GM19452 (cell line): ENCODE measurements at regions not wholly inside any gene's neighbourhood (a gene's known extent, or its start where the extent isn't known, plus 50 kb on each side); places are given as distances from the start of the nearest gene placed in this dataset.

Experiments
- ATAC-seq: cut with Tn5 transposase; IDR thresholded peaks from one replicate; pipeline ENCODE4 v1.9.1; 2021; ENCODE audit not compliant: unreplicated experiment

- ATAC-seq, result no peak
Observed at GRCh38 chr6:23280437-23280836, 711.1 kb downstream of the HDGFL1 start.

DNA sequence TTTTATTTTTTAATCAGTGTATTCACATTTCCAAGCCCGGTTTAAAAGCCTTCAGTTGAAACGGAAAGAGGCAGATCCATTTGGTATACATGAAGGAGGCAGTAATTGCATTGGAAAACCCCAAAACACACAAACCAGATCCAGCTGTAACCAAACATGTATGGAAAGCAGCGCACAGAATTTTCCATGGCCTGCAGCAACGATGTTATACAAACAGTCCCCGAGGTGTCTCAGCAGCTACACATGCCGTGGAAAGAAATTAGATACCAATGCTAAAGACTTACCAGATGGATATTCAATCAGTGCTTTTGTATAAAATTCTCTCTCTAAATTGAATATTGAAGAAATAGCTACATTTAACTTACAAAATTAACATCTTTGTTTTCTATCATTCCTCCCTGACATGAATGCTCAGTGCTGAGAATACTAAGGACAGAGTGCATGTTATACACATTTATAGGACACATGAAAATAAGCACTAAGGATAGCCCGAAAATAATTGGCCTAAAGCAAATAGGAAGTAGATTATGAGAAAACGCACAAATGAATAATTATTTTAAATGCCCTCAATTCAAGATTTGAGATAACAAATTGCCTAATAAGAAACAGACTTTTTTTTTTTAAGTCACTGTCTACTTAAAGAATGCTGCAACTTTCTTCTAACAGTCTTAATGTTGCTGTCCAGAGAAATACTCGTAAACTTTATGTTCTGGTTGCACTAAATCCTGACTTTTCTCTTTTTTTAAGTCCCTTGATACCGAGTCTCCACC is 713.1 kb downstream of the HDGFL1 start:
- ATAC-seq, result no peak

DNA sequence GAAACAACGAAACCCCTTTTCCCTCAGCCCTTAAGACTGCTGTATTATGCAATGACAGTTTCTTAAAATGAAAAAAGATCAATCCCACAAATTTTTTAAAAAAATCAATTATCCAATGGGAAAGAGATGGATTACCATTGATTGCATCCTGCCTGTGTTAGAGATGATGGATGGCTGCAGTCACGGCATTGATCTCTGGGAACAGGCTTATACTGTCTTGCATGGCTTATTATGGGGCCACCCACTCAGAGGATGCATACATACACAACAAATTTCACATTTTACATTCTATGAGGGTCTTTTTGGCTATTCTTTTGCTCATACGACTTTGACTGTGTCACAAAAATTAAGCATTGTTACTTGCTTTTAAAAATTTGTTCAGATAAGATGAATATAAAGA is 724.3 kb downstream of the HDGFL1 start:
- ATAC-seq, result no peak

GRCh38 chr6:23301556-23301955 is 732.2 kb downstream of the HDGFL1 start:
- ATAC-seq, result no peak

GRCh38 chr6:23302514-23302913 is 733.1 kb downstream of the HDGFL1 start:
- ATAC-seq, result no peak

- no peak for ATAC-seq
Observed at GRCh38 chr6:23305325-23305943, 736.1 kb downstream of the HDGFL1 start.

- no peak for ATAC-seq
Observed at GRCh38 chr6:23306251-23306950, 737.0 kb downstream of the HDGFL1 start.

DNA sequence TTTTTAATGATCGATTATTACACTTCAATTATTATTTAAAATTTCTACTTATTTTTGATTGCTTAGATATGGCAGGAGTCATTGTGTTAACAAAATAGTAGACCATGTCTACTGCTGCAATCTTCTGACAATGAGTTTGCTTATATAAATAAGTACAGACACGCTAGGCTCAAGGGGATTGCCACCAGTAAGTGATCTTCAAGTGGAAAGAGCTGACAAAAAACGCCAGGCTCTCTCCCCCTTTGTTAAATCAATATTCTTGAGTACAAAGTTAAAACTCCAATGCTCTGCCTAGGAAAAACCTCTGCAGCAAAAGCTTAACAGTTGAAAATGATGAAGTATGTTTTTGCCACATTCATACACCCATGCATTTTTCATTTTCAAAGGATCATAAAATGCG is 738.1 kb downstream of the HDGFL1 start:
- no peak for ATAC-seq

DNA sequence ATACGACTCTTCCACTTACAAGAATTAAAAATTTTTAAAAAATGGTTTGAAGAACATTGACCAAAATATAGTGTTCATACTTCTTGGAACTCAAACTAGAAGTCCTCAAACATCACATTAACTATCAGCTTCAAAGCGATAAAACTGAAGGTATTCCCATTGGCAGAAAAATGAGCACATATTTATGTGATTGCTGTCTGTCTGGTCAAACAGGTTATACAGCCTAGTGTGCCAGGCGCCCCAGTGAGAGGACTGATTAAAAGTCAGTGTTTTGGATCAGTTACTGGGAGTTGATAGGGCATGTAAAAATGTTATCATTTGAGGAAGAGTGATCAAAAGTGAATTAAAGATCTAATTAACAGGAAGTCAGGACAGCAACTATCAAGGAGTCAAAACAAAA is 738.8 kb downstream of the HDGFL1 start:
- ATAC-seq, result no peak

DNA sequence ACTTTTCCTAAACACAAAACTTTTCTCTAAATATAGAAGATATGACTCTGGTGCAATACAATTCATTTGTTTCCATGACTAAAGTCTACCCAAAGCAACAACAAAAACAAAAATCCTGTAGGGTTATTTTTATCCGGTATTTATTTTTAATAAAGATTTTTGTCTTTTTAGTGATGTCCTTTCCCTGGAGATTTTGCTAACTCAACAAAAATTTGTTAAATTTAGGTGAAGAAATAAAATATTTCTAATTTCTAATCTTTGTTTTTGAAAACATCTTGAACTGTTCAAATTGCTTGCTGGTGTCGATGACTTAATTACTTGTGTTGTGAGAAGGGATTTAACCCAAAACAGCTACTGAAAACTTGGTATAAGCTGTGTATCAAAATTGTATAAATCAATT is 741.8 kb downstream of the HDGFL1 start:
- no peak for ATAC-seq

- ATAC-seq, result no peak
Observed at GRCh38 chr6:23316131-23316530, 746.8 kb downstream of the HDGFL1 start.

DNA sequence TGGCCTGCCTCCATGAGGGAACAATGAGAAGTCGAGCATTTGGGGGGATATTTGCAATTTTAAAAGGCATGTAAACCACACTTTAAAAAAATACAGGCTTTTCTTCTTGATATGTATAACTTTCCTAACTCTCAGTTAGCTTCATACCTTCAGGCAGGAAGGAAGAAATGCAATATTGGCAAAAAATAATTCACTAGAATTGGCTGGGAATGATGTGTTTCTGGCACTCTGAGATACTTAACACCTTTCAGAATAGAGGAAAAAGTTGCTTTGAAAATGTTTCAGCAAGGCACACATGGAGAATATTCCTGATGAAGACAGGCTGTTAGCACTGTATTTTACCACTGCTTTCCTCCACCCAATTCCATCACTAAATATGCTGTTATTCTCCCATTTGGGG is 747.6 kb downstream of the HDGFL1 start:
- ATAC-seq, result no peak

DNA sequence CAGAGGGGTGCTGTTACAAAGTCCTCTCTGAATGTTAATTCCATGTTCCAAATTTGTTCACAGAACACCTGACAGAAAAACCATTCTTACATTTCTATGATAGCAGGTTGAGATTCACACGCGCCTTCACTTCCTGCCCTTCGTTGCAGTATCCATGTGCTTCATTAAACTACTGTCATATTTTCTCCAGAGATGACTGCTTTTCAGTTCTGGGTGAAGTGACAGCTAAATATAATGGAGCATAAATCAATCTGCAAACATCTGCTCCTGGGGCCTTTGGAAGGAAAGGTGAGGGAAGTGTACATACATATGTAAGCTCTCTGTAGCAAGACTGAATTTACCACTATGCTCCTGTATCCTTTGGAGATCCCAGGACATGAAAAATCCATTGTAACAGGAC is 750.2 kb downstream of the HDGFL1 start:
- no peak for ATAC-seq

- no peak for ATAC-seq
Observed at GRCh38 chr6:23320471-23321015, 751.2 kb downstream of the HDGFL1 start.

GRCh38 chr6:23323897-23324296 is 754.5 kb downstream of the HDGFL1 start:
- no peak for ATAC-seq

DNA sequence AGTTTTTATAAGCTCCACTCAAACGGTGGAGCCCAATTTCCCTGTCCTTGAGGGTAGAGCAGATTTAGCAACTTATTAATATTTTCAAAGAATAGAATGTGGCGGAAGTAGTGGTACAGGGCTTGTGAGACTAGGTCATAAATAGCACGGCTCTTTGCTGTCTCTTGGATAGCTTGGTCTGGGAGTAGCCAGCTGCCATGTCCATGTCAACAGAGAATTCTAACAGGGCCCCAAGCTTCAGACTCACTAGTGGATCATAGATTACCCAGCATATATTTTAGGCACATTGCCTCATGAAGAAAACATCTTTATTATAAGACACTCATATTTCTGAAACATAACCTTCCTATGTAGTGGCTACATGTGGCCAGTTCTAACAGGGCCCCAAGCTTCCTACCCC is 755.7 kb downstream of the HDGFL1 start:
- no peak for ATAC-seq

GRCh38 chr6:23327621-23328020 is 758.3 kb downstream of the HDGFL1 start:
- no peak for ATAC-seq

DNA sequence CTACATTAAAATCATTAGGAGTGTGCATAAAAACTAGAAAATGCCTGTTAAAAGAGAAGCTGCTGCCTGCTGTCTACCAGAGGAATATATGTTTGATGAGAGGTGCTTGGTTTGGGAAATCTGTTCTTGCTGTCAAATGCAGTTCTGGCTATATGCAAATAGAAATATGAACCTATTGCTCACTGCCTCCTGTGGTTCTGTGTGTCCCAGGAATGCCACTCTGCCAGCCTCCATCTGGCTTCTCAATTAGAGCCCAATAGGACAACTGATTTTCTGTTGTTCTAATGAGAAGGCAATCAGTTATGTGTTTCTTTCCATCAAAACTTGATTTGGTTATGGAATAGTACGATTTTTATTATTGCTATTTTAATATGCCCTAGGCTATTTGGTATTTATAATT is 759.7 kb downstream of the HDGFL1 start:
- no peak for ATAC-seq

DNA sequence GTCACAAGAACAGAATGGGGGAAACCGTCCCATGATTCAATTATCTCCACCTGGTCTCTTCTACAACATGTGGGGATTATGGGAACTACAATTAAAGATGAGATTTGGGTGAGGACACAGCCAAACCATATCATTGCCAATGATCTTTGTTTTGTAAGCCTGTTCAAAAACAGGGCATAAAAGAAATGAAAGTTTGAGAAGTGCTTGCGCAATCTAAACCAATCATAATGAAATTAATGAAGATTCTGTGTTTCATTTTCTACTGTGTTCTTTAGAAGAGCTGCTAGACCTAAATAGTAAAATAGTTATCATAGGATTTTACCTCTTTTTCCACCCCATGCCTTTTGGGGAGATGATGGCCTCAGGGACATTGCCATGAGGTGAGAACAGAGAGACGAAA is 761.3 kb downstream of the HDGFL1 start:
- no peak for ATAC-seq

DNA sequence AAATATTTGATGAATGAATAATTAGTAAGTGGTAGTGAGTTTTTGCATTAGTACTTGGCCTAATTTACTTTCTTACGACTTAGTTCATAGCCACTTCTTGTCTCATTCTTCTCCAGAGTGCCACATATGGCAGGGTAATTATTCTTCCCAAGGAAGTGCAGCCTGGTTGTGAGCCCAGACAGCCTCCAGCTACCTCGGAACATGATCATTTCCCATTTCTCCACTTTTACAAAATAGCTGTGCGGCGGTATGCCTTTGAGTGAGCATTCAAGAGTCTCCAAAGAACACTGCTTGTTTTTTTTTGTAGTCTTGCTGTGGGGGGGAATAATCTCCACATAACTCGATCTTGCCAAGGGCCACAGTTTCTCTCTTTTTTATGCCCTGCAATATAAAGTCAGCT is 765.0 kb downstream of the HDGFL1 start:
- no peak for ATAC-seq

DNA sequence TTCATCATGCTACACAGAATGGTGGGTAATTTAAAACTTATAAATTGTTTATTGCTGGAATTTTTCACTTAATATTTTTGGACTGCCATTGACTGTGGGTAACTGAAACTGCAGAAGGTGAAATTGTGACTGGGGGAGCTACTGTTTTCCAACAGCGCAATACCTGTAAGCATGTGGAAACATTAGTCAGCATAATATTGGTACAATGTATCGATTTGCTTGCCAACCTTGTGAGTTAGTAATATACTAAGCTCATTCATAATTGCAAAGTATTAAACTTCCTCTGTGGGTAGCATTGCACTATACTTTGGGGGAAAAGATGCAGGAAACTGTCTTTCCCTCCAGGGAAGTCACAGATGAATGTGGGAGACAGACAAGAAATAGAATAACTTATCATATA is 766.5 kb downstream of the HDGFL1 start:
- no peak for ATAC-seq

GRCh38 chr6:23339268-23339667 is 769.9 kb downstream of the HDGFL1 start:
- no peak for ATAC-seq
